Stimulated activated CD4-positive, alpha-beta T cell treated with anti-CD3 and anti-CD28 coated beads, Interleukin-15, amount 100 ng/mL, for 48 hours (primary cell): ENCODE measurements at regions not wholly inside any gene's neighbourhood (a gene's known extent, or its start where the extent isn't known, plus 50 kb on each side); places are given as distances from the start of the nearest gene placed in this dataset.

Experiments used
- DNase-seq, 2 donors: peaks; one replicate each; pipeline ENCODE4 v3.0.0-alpha.2; 2020; ENCODE audit warnings: low read depth in 2 of 2

DNA sequence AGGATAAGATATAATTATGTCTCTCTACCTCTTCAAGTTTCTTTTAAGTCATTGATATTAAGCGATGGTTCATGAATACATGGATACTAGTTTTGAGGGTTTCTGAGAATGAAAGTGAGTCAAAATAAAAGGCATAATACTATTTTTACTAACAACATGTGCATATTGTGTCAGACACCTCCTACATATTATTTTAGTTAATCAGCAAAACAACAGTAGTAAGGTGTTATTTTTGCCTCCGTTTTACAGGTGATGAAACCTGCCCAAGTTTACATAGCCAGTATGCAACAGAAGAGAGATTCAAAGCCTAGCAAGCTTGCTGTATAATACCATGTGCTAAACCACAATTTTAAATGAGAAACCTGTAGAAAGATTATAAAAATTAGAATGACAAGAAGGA lies 544.1 kb downstream of the EPHA5 start:
- DNase-seq = no peak

DNA sequence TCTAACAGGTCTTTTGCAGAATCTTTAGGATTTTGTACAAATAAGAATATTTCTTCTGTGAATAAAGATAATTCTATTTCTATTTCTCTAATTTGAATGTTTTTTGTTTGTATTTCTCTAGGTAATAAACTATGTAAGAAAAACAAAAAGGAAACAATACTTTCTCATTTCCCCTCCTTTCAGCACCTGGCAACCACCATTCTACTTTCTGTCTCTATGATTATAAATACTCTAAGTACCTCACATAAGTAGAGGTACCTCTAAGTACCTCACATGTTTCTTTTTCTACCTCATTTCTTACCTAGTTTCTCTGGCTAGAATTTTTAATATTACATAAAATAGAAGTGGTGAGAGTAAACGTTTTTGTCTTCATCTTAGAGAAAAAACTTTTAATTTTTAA lies 550.0 kb downstream of the EPHA5 start:
- DNase-seq = no peak

DNA sequence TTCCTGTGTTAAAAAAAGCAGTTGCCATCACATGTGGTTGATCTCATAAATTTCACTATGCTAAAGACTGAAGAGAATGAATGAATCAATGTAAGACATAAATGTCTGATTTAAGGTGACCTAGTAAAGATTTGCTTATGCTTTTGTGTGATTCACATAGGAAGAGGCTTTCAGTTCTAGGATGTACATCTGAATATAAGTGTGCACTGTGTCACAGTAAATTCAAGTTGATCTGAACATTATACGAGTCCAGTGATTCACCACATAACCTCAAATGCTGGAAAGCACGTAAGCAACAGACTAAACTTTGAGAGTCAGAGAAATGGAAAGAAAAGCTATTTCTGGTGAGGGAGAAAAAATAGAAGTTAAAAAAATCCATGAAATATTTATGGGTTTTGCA lies 567.9 kb downstream of the EPHA5 start:
- no peak for DNase-seq

DNA sequence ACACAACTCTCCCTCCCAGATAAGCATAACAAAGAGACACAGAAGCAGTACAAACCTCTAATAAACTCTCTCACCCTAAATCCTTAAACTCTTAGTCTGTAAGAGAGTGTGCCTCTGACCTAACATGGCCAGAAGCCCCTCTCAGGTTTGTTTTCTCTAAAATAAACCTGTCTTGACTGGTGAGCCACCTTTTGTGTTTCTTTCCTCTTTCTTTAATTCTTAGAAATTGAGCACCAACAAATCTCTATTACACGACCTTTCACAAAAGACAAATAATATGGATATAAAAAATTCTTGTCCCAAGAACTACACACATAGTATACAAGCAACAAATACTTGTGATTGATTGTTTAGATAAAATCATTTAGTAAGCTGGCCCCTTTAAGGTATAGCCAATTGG lies 573.7 kb downstream of the EPHA5 start:
- no peak for DNase-seq

DNA sequence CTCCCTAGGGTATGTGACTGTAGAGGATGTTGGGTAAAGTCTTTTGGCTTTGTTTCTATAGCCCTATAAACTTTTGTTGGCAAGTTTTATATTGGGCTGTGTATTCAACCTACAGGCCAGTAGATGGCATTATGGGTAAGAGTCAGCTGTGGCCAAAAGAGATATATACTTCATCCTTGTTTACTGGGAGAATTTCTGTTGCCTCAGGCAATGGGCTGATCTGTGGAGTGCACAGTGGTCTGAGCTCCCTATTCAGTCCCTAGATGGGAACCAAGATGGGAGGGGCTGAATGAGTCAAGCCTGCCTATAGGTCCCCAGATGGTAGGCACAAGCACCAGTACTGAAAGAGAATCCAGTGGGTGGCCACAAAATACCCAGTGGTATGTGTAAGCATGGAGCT lies 580.6 kb downstream of the EPHA5 start:
- DNase-seq = no peak

DNA sequence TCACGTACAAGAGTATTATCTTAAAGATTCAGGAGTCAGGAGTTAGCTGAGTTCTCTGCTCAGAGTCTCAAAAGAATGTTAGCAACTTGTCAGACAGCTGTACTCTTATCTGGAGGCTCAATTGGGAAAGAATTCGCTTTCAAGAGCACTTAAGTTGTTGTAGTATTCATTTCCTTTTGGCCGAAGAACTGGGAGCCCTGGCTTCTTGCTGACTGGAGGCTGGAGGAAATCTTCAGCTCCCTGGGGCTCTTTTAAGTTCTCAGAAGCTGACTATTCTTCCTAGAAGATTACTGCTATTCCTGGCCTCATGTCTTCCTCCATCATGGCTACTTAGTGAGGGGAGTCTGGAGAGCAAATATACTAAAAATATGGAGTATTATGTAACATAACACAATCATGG lies 587.2 kb downstream of the EPHA5 start:
- DNase-seq = no peak

DNA sequence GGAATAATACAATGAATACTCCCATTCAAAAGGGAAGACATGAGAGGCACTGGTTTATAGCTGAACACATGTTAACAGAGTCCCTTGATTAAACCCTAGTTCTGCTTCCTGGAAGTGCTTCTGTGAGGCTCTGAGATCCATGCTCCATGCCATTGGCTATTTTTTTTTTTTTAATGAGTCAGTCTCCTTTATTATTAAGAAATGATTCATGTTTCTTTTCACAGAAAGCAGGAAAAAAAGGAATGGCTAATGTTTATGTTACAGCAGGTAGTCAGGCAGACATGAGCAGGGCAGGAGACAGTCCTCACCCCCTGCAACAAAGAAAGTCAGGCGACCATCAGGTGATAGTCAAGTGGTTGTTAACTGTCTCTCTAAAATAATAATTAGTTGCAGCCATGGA lies 598.7 kb downstream of the EPHA5 start:
- no peak for DNase-seq

DNA sequence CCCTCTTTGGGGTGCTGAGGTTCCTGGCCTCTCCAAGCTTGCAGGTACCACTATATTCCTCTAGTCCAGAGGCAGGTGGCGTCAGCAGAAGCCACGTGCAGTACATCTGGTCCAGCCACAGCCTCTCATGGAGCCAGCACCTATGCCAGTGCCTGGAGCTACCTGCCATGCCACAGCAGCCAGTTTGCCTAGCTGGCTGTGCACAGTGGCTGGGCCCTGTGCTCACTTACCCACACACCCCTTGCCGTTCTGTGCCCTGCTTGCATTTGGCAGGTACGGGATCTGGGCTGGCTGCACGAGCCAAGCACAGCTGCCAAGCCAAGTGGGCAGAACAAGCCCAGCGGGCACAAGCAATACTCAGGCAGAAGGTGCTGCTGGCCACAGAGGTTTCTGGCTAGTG lies 601.1 kb downstream of the EPHA5 start:
- no peak for DNase-seq

DNA sequence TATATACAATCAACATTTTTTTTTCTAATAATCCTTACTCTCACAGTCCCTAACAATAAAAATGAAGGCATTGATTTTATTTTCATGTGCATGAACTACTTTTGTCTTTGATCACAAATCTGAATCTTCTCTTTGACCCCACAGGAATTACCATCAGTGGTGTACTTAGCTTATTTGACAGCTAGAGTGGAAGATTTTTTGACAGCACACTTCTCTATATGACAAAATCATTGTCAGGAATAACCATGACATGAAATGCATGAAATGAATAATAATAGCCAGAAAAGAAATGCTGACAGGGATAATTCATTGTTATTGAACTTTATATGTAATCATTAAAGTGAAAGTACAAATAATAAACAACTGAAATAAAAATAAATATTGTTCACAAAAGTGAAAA lies 604.2 kb downstream of the EPHA5 start:
- DNase-seq = no peak

DNA sequence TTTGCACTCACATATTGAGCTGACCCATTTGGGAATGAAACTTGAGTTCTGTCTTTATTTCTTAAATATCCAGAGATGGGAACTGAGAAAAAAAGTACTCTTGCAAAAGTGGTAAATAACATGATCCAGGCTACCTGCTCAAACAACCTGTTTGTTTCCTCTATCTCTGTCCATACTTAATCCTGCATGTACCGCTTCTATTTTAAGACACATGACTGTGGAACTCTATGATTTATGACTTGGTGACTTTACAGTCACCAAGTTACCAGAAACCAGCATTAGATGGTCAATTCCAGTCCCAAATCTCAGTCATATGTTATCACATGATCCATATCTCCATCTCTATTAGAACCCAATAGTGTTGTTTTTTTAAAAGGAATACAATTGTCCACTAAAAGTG lies 606.7 kb downstream of the EPHA5 start:
- no peak for DNase-seq

DNA sequence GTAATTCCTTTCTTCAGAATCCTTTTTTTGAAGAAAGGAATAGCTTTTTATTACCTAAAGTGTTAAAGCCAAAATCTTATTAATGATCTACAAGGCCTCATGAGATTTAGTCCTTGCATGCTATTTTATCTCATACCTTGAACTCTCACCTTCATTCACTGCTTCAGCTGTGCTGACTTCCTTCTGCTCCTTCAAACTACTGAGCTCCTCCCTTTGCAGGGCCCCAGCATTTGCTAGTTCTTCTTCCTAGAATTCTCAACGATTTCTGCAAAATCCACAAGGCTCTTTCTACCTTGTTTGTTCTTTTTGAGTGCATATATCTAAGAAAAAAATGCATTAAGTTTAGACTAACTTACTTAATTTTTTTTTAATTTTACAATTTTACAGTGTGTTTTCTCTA lies 619.5 kb downstream of the EPHA5 start:
- no peak for DNase-seq

DNA sequence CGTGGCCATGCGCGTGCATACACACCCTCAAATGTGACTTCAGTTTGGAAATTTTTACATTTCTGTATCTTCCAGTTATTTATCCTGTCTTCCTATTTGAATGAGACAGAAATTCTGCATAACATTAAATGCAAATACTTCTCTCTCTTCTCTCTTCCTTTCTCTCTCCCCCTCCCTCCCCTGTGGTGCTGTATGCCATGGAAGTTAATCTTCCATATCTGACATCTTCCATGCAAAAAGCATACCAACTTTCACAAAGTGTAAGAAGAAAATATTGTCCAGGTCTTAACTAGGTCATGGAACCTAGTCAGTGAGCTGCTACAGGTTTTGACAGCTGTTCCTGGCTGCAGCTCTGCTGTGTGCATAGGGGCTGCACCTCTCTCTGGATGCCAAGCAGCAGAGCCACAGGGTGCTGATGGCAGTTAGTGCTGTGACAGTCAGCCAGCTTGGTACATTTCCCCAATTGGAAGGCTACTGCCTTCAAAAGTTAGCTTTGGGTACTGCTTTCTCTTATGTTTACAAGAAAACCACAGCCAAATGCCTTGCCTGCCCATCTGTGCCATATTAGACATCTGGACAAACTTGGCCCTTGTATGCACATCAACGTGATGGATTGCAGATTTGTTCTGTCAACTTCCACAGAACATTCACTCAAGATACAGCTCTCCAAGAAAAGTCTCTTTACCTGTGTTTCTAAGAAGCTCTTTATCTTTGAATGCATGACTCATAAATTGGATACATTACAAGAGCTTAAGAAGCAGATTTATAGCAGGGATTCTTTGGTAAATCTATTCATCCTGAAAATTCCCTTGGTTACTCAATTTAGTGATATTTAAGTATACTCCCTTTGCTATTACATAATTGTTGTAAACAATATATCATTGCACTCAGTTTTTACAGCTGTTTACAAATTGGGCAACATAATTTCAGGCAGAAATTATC lies 623.8 kb downstream of the EPHA5 start:
- DNase-seq = no peak

DNA sequence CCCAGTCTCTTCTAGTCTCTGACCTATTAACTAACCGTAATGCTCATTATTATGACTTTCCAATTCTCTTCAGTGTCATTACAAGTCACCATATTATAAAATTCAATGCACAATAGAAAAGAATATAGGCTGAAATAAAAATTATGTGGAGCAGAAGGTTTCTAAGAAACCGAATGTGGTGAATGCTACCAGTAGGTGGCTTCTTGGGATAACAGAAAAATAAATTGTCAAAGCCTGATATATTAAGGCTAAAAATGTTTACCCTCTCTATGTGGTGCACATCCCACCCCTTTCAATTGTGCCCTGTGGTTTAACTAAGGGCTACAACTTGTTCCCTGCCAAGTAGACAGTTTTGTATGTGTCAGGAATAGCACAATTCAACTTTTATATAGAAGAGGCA lies 624.6 kb upstream of the TECRL start:
- no peak for DNase-seq

DNA sequence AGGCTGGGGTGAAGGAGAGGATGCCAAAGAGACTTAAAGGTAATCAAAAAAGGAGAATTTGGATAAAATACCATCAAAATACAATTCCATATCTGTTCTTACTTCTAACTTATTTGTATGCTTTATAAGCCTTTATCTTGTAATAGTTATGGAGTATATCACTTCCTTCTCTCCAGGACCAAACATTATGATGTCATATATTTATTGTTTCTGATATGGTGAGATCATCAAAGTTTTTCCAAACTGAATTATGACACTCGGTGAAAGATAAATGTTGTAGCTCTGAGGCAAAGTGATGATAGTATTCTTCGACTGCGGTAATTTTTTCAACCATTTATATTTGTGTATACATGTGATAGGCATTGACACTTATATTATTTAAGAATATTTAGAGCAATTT lies 619.3 kb upstream of the TECRL start:
- DNase-seq = no peak

DNA sequence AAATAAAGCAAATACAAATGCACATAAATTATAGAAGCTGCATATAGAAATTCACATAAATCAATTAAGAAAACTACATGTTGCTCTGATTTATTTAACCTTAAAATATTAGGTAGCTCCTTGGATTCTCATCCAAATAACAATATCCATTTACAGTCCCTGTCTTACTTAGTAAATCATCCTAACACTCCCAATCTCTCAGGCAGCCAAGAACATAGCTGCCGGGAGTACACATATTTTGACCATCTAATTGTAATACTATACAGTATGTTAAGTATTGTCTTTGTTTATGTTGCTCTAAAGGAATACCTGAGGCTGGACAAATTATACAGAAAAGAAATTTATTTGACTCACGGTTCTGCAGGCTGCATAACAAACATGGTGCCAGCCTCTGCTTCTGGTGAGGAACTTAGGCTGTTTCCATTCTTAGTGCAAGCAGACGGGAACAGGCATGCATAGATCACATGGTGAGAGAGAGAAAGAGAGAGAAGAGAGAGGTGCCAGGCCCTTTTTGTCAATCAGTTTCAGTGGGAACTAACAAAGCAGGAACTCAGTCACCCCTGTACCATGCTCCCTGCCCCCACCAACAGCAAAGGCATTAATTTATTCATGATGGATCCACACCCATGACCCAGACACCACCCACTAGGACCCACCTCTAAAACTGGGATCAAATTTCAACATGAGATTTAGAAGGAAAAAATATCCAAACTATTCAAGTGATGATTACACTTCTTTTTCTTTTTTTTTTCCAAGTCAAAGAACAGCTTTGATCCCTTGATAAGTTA lies 614.8 kb upstream of the TECRL start:
- DNase-seq = no peak

DNA sequence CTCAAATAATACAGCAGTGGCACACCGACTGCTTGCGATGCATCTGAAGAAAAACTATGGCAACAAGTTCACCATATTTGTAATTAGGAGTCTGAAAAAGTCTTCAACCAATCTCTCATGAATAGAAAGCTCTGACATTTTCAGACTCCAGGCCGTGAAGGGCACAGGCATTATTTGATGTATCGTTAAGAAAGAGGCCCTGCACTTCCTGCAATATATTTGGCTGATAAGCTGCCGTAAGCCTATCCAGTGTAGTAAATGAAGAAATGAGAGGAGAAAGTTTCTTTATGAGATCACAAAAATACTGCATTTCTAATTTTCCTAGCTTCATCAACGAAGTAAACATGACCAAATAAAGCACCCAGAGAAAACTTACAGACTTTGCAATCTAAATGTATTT lies 613.8 kb upstream of the TECRL start:
- no peak for DNase-seq

DNA sequence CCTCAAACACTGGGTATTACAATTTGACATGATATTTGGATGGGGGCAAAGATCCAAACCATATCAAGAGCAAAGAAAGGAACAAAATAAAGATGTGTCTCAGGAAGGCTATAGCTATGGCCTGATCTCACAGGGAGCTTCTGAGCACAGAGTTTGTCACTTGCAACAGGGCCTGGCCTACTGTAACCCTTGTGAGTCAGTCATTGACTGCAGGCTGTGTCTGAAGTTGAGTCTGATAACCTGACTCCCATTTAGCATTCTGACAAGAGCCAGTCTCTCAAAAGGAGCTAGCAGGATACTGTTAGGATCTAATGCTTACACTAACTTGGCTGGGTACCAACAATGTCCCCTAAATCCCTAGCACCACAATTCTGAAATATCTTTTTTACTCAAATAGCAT lies 612.5 kb upstream of the TECRL start:
- DNase-seq = no peak

DNA sequence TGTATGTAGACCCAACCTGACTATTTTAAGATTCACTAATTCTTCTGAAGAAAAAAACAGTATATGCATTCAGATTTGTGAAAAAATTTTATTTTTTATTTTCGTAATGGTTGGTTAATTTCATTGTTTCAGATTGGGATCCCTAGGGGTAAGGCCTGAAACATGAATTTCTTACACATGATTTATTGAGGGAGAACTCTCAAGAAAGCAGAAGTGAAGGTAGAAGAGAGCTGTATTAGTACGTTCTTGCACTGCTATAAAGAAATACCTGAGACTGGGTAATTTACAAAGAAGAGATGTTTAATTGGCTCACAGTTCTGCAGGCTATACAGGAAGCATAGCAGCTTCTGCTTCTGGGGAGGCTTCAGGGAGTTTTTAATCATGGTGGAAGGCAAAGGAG lies 611.9 kb upstream of the TECRL start:
- no peak for DNase-seq

DNA sequence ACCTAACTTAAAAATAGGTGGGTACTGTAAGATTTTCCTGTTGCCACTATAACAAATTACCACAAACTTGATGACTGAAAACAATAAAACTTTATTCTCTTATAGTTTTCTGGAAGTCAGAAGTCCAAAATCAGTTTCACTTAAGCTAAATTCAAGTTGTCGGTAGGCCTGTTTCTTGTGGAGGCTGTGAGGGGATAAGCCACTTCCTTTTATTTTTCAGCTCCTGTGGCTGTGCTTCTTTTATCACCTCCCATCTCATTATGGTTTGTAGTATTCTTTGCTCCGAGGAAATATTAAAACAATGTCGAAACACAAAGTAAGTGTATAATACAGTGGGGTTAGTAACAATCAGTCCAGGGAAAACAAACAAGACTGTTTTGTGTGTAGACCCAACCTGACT lies 610.5 kb upstream of the TECRL start:
- no peak for DNase-seq

DNA sequence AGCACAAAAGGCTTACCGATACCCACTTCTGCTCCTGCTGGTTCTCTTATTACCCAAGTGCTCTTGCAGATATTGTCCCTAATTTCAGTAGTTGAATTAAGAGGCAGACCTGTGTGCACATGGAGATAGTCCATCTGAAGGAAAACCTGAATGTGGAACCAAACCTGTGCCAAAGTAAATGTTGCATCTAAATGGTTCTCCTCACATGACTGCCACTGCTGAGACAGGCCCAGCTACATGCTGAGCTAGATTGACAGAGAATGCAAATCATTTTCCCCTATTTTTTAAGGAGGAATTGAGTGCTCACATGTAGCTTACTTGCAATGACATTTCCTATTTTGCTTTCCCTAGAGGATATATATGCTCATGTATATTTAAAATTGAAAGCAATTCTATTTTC lies 609.1 kb upstream of the TECRL start:
- DNase-seq = no peak

DNA sequence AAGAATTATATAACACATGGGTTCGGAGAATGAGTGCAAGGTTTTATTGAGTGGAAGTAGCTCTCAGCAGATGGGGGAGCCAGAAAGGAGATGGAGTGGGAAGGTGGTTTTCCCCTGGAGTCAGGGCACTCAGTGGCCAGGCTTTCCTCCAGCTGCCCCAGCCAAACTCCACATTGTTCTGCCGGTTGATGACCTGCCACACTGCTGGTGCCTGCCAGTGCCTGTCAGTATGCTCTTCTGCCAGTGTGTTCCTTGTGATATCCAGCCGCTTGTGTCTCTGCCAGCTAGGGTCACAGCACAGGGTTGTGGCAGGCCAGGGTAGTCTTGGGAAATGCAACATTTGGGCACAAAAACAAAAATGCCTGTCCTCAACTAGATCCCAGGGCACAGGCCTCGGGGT lies 604.8 kb upstream of the TECRL start:
- DNase-seq = no peak

DNA sequence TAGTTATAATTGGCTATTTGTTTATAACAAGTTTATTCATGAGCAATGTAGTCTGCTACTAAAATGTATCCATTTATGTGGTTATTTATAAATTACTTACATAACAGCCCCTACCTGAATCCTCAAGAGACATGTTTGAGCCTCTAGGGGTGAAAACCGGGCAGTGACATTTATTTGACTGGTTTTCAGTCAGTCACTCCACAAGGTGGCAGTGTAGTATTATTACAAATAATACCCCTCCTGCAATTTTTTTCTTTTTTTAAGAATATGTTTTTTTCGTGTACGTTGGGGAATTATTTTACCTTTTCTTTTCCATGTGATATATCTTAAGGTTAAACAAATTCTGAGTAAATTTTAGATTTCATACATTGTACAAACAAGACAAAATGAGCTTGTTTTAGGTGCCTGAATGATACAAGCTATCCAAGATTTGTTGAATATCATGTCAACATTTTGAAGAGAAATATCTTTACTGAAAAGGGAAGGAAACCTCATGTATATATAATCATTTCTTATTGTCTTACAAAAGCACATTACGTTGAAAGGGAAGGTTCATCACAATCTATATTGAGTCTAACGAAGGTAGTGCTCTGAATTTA lies 598.7 kb upstream of the TECRL start:
- DNase-seq = no peak

DNA sequence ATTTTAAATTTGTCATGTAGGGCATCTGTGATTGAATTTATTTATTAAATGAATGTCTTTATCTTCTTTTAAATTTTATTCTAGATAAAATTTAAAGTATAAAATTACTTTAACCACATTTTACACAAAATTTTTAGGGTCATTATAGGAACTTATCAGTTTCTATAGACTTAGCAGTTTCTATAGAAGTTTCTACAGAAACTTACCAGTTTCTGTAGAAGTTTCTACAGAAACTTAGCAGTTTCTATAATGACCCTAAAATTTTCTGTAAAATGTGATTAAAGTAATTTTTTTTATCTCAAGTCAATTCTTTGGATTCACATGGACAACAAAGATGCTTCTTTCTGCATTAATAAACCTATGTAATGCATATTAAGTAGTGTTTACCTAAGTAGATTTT lies 565.9 kb upstream of the TECRL start:
- no peak for DNase-seq
